ENCODE measurements at regions not wholly inside any gene's neighbourhood (a gene's known extent, or its start where the extent isn't known, plus 50 kb on each side); places are given as distances from the start of the nearest gene placed in this dataset.

- no peaks in the 10 kb centered on the region for H3K9me1 ChIP-seq (replicated peaks; ENCODE audit: control insufficient read depth, extremely low read depth, insufficient read depth, low read length)
- H3K4me1 ChIP-seq (ENCODE audit: control insufficient read depth, extremely low read depth, insufficient read depth, low read length): peaks cover 19% of the 10 kb centered on the region
- no peak overlapping the region for H3K4me2 ChIP-seq (ENCODE audit: insufficient read depth, low read length)
- FAIRE-seq: no peak
- peaks cover 2 to 10% of the 10 kb centered on the region in 2 experiments for H3K27me3 ChIP-seq (ENCODE audit: control insufficient read depth in 2 of 2, insufficient read depth in 2 of 2, low read length in 2 of 2)
- H3K4me3 ChIP-seq (replicated peaks in 1 of 3; ENCODE audit: insufficient read depth in 1 of 3, low read depth in 1 of 3, low read length in 3 of 3): no peak overlapping the region
- H4K20me1 ChIP-seq (replicated peaks; ENCODE audit: control insufficient read depth, extremely low read depth, insufficient read depth, low read length): no peaks in the 10 kb centered on the region
- TF ChIP-seq FOS (IDR thresholded peaks at IDR 0.05; ENCODE audit: borderline replicate concordance, insufficient read depth, low read length) (no peak), GATA2 (IDR thresholded peaks at IDR 0.05; ENCODE audit: insufficient read depth, insufficient read length, low read depth, low read length) (no peak), MAX (IDR thresholded peaks at IDR 0.05; ENCODE audit: insufficient read depth, insufficient read length) (no peak), MYC (IDR thresholded peaks at IDR 0.05; ENCODE audit: low read depth, low read length) (no peak), POLR2AphosphoS5 (IDR thresholded peaks at IDR 0.05; ENCODE audit: insufficient read depth, low read depth, low read length) (no peak)
- no peak overlapping the region for H3K9ac ChIP-seq (replicated peaks; ENCODE audit: extremely low read depth, insufficient read depth, low read length)
- no peaks in the 10 kb centered on the region for H3K9me3 ChIP-seq (replicated peaks; ENCODE audit: control insufficient read depth, insufficient read depth, low read length)
- POLR2A ChIA-PET: no interaction called here
- BruUV-seq (replicated peaks): no TSS peak
- no peaks in the 10 kb centered on the region for H3K36me3 ChIP-seq (ENCODE audit: control insufficient read depth in 2 of 2, extremely low read depth in 1 of 2, insufficient read depth in 2 of 2, low read length in 2 of 2)
- dilution Hi-C loops (cut with MboI; ENCODE audit: extremely low pct_ligation_motif_present, low sequenced_read_pairs): loop anchor here (25.0 kb wide), 1 partner anchor 429 kb away; the partner anchor contains the start of genes BRIX1 and RAD1
- DNase-seq (ENCODE audit: low read depth, low spot score): no peak
- CTCF ChIA-PET: no interaction called here
- H2AFZ ChIP-seq (ENCODE audit: low read depth, low read length): no peak overlapping the region
- H3K27ac ChIP-seq (ENCODE audit: insufficient read depth, low read depth, low read length): no peak overlapping the region
- H3K79me2 ChIP-seq (ENCODE audit: control insufficient read depth, insufficient read depth, low read length): no peaks in the 10 kb centered on the region
- intact Hi-C loops (cut with micrococcal nuclease): no loop called here
Observed at GRCh38 chr5:34483442-34484033, 172.6 kb upstream of the RAI14 start.

GRCh38 chr5:34484216-34484920, 171.8 kb upstream of the RAI14 start:
- Histone ChIP-seq H3K36me3 (ENCODE audit: control insufficient read depth in 2 of 2, extremely low read depth in 1 of 2, insufficient read depth in 2 of 2, low read length in 2 of 2) (no peaks in the 10 kb centered on the region), H3K79me2 (ENCODE audit: control insufficient read depth, insufficient read depth, low read length) (no peaks in the 10 kb centered on the region), H3K4me3 (replicated peaks in 1 of 3; ENCODE audit: insufficient read depth in 1 of 3, low read depth in 1 of 3, low read length in 3 of 3) (no peak overlapping the region), H2AFZ (ENCODE audit: low read depth, low read length) (no peak overlapping the region), H3K9ac (replicated peaks; ENCODE audit: extremely low read depth, insufficient read depth, low read length) (no peak overlapping the region), H3K27me3 (ENCODE audit: control insufficient read depth in 2 of 2, insufficient read depth in 2 of 2, low read length in 2 of 2) (peaks cover 0 to 10% of the 10 kb centered on the region in 2 experiments), H3K9me3 (replicated peaks; ENCODE audit: control insufficient read depth, insufficient read depth, low read length) (no peaks in the 10 kb centered on the region), H3K9me1 (replicated peaks; ENCODE audit: control insufficient read depth, extremely low read depth, insufficient read depth, low read length) (no peaks in the 10 kb centered on the region), H3K27ac (ENCODE audit: insufficient read depth, low read depth, low read length) (no peak overlapping the region), H4K20me1 (replicated peaks; ENCODE audit: control insufficient read depth, extremely low read depth, insufficient read depth, low read length) (no peaks in the 10 kb centered on the region), H3K4me2 (ENCODE audit: insufficient read depth, low read length) (no peak overlapping the region), H3K4me1 (ENCODE audit: control insufficient read depth, extremely low read depth, insufficient read depth, low read length) (peaks cover 19% of the 10 kb centered on the region)
- FAIRE-seq (no peak), DNase-seq (ENCODE audit: low read depth, low spot score) (no peak)
- ChIA-PET CTCF (interaction anchor here (0.6 to 3.9 kb wide), 6 partner anchors 10 to 518 kb away, joined by 3 to 84 read pairs (median 4); no protein-coding TSS in a partner anchor), POLR2A (no interaction called here)
- intact Hi-C loops (cut with micrococcal nuclease) (no loop called here), dilution Hi-C loops (cut with MboI; ENCODE audit: extremely low pct_ligation_motif_present, low sequenced_read_pairs) (loop anchor here (25.0 kb wide), 1 partner anchor 428 kb away; the partner anchor contains the start of genes BRIX1 and RAD1)
- no TSS peak for BruUV-seq (replicated peaks)
- TF ChIP-seq EZH2 (IDR thresholded peaks at IDR 0.05; ENCODE audit: borderline replicate concordance, low read depth, low read length, severe bottlenecking) (no peak), GATA2 (IDR thresholded peaks at IDR 0.05; ENCODE audit: insufficient read depth, insufficient read length, low read depth, low read length) (no peak), POLR2AphosphoS5 (IDR thresholded peaks at IDR 0.05; ENCODE audit: insufficient read depth, low read depth, low read length) (no peak), CTCF (IDR thresholded peaks at IDR 0.05; ENCODE audit: extremely low read depth in 1 of 2, insufficient read depth in 1 of 2, low read depth in 1 of 2, low read length in 2 of 2) (no peak), MYC (IDR thresholded peaks at IDR 0.05; ENCODE audit: low read depth, low read length) (no peak), MAX (IDR thresholded peaks at IDR 0.05; ENCODE audit: insufficient read depth, insufficient read length) (no peak), FOS (IDR thresholded peaks at IDR 0.05; ENCODE audit: borderline replicate concordance, insufficient read depth, low read length) (no peak), POLR2A (IDR thresholded peaks at IDR 0.05; ENCODE audit: low read depth, low read length) (no peak), JUN (IDR thresholded peaks at IDR 0.05; ENCODE audit: borderline replicate concordance, insufficient read depth, insufficient read length, low read depth) (no peak)
